GM19324 (cell line): ENCODE measurements at regions not wholly inside any gene's neighbourhood (a gene's known extent, or its start where the extent isn't known, plus 50 kb on each side); places are given as distances from the start of the nearest gene placed in this dataset.
"Not testable (repeated sequence)": the region's sequence is repeated elsewhere in the genome, so short reads cannot be mapped to it uniquely, and the experiment has no call there.

Experiments
- ATAC-seq: cut with Tn5 transposase; IDR thresholded peaks from one replicate; pipeline ENCODE4 v1.9.1; 2021; ENCODE audit warnings: mild to moderate bottlenecking, moderate library complexity; ENCODE audit not compliant: unreplicated experiment, low FRiP score

- ATAC-seq, result no peak
Measured at GRCh38 chr11:95413761-95414160, 182.8 kb upstream of the SESN3 start.

- no peak for ATAC-seq
Measured at GRCh38 chr11:95413021-95413420, 182.0 kb upstream of the SESN3 start.

GRCh38 chr11:95412074-95412473, 181.1 kb upstream of the SESN3 start:
- ATAC-seq, result no peak

- ATAC-seq, result not testable (repeated sequence)
Measured at GRCh38 chr11:95410707-95411106, 179.7 kb upstream of the SESN3 start.

- no peak for ATAC-seq
Measured at GRCh38 chr11:95406271-95406670, 175.3 kb upstream of the SESN3 start.

- no peak for ATAC-seq
Measured at GRCh38 chr11:95404370-95404769, 173.4 kb upstream of the SESN3 start.

GRCh38 chr11:95398437-95399112, 167.6 kb upstream of the SESN3 start:
- no peak for ATAC-seq

GRCh38 chr11:95392644-95393043, 161.6 kb upstream of the SESN3 start:
- ATAC-seq, result no peak

- ATAC-seq, result no peak
Measured at GRCh38 chr11:95389427-95389826, 158.4 kb upstream of the SESN3 start.

- ATAC-seq, result no peak
Measured at GRCh38 chr11:95388086-95388485, 157.1 kb upstream of the SESN3 start.

GRCh38 chr11:95387325-95387724, 156.3 kb upstream of the SESN3 start:
- ATAC-seq, result no peak

GRCh38 chr11:95385577-95385976, 154.6 kb upstream of the SESN3 start:
- ATAC-seq, result no peak

GRCh38 chr11:95379479-95379878, 148.5 kb upstream of the SESN3 start:
- ATAC-seq, result no peak

- no peak for ATAC-seq
Measured at GRCh38 chr11:95378789-95379188, 147.8 kb upstream of the SESN3 start.

GRCh38 chr11:95378111-95378510, 147.1 kb upstream of the SESN3 start:
- no peak for ATAC-seq

GRCh38 chr11:95375886-95376285, 144.9 kb upstream of the SESN3 start:
- no peak for ATAC-seq

- no peak for ATAC-seq
Measured at GRCh38 chr11:95375451-95375850, 144.4 kb upstream of the SESN3 start.

- ATAC-seq, result no peak
Measured at GRCh38 chr11:95374105-95374504, 143.1 kb upstream of the SESN3 start.

- no peak for ATAC-seq
Measured at GRCh38 chr11:95373241-95373640, 142.2 kb upstream of the SESN3 start.

GRCh38 chr11:95372097-95372656, 141.2 kb upstream of the SESN3 start:
- no peak for ATAC-seq

- no peak for ATAC-seq
Measured at GRCh38 chr11:95371153-95371552, 140.2 kb upstream of the SESN3 start.

- no peak for ATAC-seq
Measured at GRCh38 chr11:95367726-95368125, 136.7 kb upstream of the SESN3 start.

GRCh38 chr11:95365348-95365747, 134.3 kb upstream of the SESN3 start:
- ATAC-seq, result no peak
